ENCODE measurements at regions not wholly inside any gene's neighbourhood (a gene's known extent, or its start where the extent isn't known, plus 50 kb on each side); places are given as distances from the start of the nearest gene placed in this dataset.
"Not testable (repeated sequence)": the region's sequence is repeated elsewhere in the genome, so short reads cannot be mapped to it uniquely, and the experiment has no call there.

GRCh38 chr1:58072450-58072849 is 474.1 kb downstream of the OMA1 start:
- DNase-seq (ENCODE audit: low spot score) (no peak), FAIRE-seq (no peak)

- FAIRE-seq (no peak), DNase-seq (ENCODE audit: low spot score) (peak; percentile 18)
Measured at GRCh38 chr1:58067082-58067481, 479.4 kb downstream of the OMA1 start.

- DNase-seq (ENCODE audit: low spot score), result no peak
Measured at GRCh38 chr1:58065520-58065919, 481.0 kb downstream of the OMA1 start.

GRCh38 chr1:58064166-58064565 is 482.4 kb downstream of the OMA1 start:
- no peak for DNase-seq (ENCODE audit: low spot score)
- FAIRE-seq, result no peak

More at GRCh38 chr1:58065520-58065919, 481.0 kb downstream of the OMA1 start:
- FAIRE-seq, result no peak

- DNase-seq (ENCODE audit: low spot score) (no peak), FAIRE-seq (no peak)
Measured at GRCh38 chr1:58063095-58063494, 483.4 kb downstream of the OMA1 start.

- FAIRE-seq (no peak), DNase-seq (ENCODE audit: low spot score) (peak; percentile 22)
Measured at GRCh38 chr1:58062635-58063034, 483.9 kb downstream of the OMA1 start.

- DNase-seq (ENCODE audit: low spot score) (no peak), FAIRE-seq (no peak)
Measured at GRCh38 chr1:58060559-58061170, 485.9 kb downstream of the OMA1 start.

GRCh38 chr1:58059789-58060188 is 486.7 kb downstream of the OMA1 start:
- no peak for FAIRE-seq
- DNase-seq (ENCODE audit: low spot score), result no peak

GRCh38 chr1:58058323-58058722 is 488.2 kb downstream of the OMA1 start:
- DNase-seq (ENCODE audit: low spot score) (no peak), FAIRE-seq (no peak)

GRCh38 chr1:58057826-58058225 is 488.7 kb downstream of the OMA1 start:
- DNase-seq (ENCODE audit: low spot score), result no peak
- FAIRE-seq, result no peak

- FAIRE-seq; DNase-seq (ENCODE audit: low spot score): not testable (repeated sequence)
Measured at GRCh38 chr1:58051187-58051586, 495.3 kb downstream of the OMA1 start.

- peak; percentile 60 for DNase-seq (ENCODE audit: low spot score)
- no peak for FAIRE-seq
Measured at GRCh38 chr1:58047265-58047858, 499.2 kb downstream of the OMA1 start.

- FAIRE-seq (no peak), DNase-seq (ENCODE audit: low spot score) (no peak)
Measured at GRCh38 chr1:58045094-58045705, 501.3 kb downstream of the OMA1 start.

GRCh38 chr1:58041621-58042020 is 504.9 kb downstream of the OMA1 start:
- DNase-seq (ENCODE audit: low spot score), result peak; percentile 68
- no peak for FAIRE-seq

GRCh38 chr1:58038574-58038973 is 508.0 kb downstream of the OMA1 start:
- DNase-seq (ENCODE audit: low spot score) (peak; percentile 23), FAIRE-seq (no peak)

GRCh38 chr1:58035523-58035922 is 511.0 kb downstream of the OMA1 start:
- FAIRE-seq, result no peak

GRCh38 chr1:58033311-58033710 is 513.2 kb downstream of the OMA1 start:
- DNase-seq (ENCODE audit: low spot score) (no peak), FAIRE-seq (no peak)

More at GRCh38 chr1:58035523-58035922, 511.0 kb downstream of the OMA1 start:
- DNase-seq (ENCODE audit: low spot score), result no peak

- DNase-seq (ENCODE audit: low spot score) (no peak), FAIRE-seq (no peak)
Measured at GRCh38 chr1:58032611-58033073, 513.9 kb downstream of the OMA1 start.

- DNase-seq (ENCODE audit: low spot score) (no peak), FAIRE-seq (no peak)
Measured at GRCh38 chr1:58031416-58031815, 515.1 kb downstream of the OMA1 start.

GRCh38 chr1:58030456-58030855 is 516.1 kb downstream of the OMA1 start:
- FAIRE-seq, result no peak
- no peak for DNase-seq (ENCODE audit: low spot score)

GRCh38 chr1:58017641-58018040 is 528.9 kb downstream of the OMA1 start:
- FAIRE-seq (no peak), DNase-seq (ENCODE audit: low spot score) (no peak)

- DNase-seq (ENCODE audit: low spot score) (no peak), FAIRE-seq (no peak)
Measured at GRCh38 chr1:58013237-58013636, 533.3 kb downstream of the OMA1 start.

- FAIRE-seq, result no peak
- no peak for DNase-seq (ENCODE audit: low spot score)
Measured at GRCh38 chr1:58011978-58012377, 534.5 kb downstream of the OMA1 start.
